Suprapubic skin (tissue), 4 donors: ENCODE measurements at regions not wholly inside any gene's neighbourhood (a gene's known extent, or its start where the extent isn't known, plus 50 kb on each side); places are given as distances from the start of the nearest gene placed in this dataset.

ENCODE experiments used
- CTCF ChIP-seq, 2 donors: fragments of 200-600 bp in 1 of 2; fragments of 450-650 bp in 1 of 2; sonication (generic) in 1 of 2; IDR thresholded peaks; one replicate each; pipeline ENCODE4 v1.5.1; 2016 to 2019; ENCODE audit warnings: antibody characterized with exemption in 2 of 2, mild to moderate bottlenecking in 1 of 2, moderate library complexity in 1 of 2
- POLR2A ChIP-seq, 2 donors: fragments of 450-650 bp; IDR thresholded peaks; one replicate each; pipeline ENCODE4 v1.6.1; 2017; ENCODE audit warnings: antibody characterized with exemption in 2 of 2, mild to moderate bottlenecking in 2 of 2, moderate library complexity in 2 of 2
- POLR2AphosphoS5 ChIP-seq, 3 donors: sonication (generic); formaldehyde crosslinking; IDR thresholded peaks; one replicate each; pipeline ENCODE4 v1.6.1; 2017; ENCODE audit warnings: antibody characterized with exemption in 3 of 3

- TF ChIP-seq POLR2A (IDR thresholded peaks at IDR 0.05) (no peak), CTCF (IDR thresholded peaks at IDR 0.05) (no peak), POLR2AphosphoS5 (IDR thresholded peaks at IDR 0.05) (no peak)
Measured at GRCh38 chr12:86837246-86837645, 581.1 kb upstream of the MGAT4C start.
